ENCODE measurements at regions not wholly inside any gene's neighbourhood (a gene's known extent, or its start where the extent isn't known, plus 50 kb on each side); places are given as distances from the start of the nearest gene placed in this dataset.
A peak's percentile ranks its signal among the peaks of the same experiment; 100 is the strongest.

GRCh38 chr18:51442012-51442411, 244.5 kb upstream of the MEX3C start:
- TF ChIP-seq CTCF (IDR thresholded peaks at IDR 0.05; ENCODE audit: low read depth, low read length), result no peak
- no peak for DNase-seq (ENCODE audit: low read depth in 1 of 2, low spot score in 1 of 2)

GRCh38 chr18:51446571-51447210, 249.2 kb upstream of the MEX3C start:
- Histone ChIP-seq H3K27ac (no peak overlapping the region), H3K4me1 (ENCODE audit: low read depth) (peaks cover 11% of the 10 kb centered on the region), H3K27me3 (no peaks in the 10 kb centered on the region), H3K9me3 (ENCODE audit: low read depth) (no peaks in the 10 kb centered on the region), H3K4me3 (no peak overlapping the region), H3K36me3 (no peaks in the 10 kb centered on the region)
- no peak for DNase-seq (ENCODE audit: low read depth in 1 of 2, low spot score in 1 of 2)
- TF ChIP-seq CTCF (IDR thresholded peaks at IDR 0.05; ENCODE audit: low read depth, low read length), result no peak

More at GRCh38 chr18:51442012-51442411, 244.5 kb upstream of the MEX3C start:
- Histone ChIP-seq H3K36me3 (no peaks in the 10 kb centered on the region), H3K4me3 (no peak overlapping the region), H3K4me1 (ENCODE audit: low read depth) (peaks cover 2% of the 10 kb centered on the region), H3K27ac (no peak overlapping the region), H3K9me3 (ENCODE audit: low read depth) (no peaks in the 10 kb centered on the region), H3K27me3 (no peaks in the 10 kb centered on the region)

- Histone ChIP-seq H3K36me3 (no peaks in the 10 kb centered on the region), H3K4me1 (ENCODE audit: low read depth) (peaks cover 11% of the 10 kb centered on the region), H3K9me3 (ENCODE audit: low read depth) (no peaks in the 10 kb centered on the region), H3K27ac (no peak overlapping the region), H3K4me3 (no peak overlapping the region), H3K27me3 (no peaks in the 10 kb centered on the region)
- TF ChIP-seq CTCF (IDR thresholded peaks at IDR 0.05; ENCODE audit: low read depth, low read length), result no peak
- DNase-seq (ENCODE audit: low read depth in 1 of 2, low spot score in 1 of 2), result peak; percentile 35 to 37
Measured at GRCh38 chr18:51447351-51448342, 250.2 kb upstream of the MEX3C start.

- no peak overlapping the region for H3K4me3 ChIP-seq
- TF ChIP-seq CTCF (IDR thresholded peaks at IDR 0.05; ENCODE audit: low read depth, low read length), result no peak
- no peaks in the 10 kb centered on the region for H3K27me3 ChIP-seq
- no peaks in the 10 kb centered on the region for H3K36me3 ChIP-seq
- H3K4me1 ChIP-seq (ENCODE audit: low read depth), result peaks cover 11% of the 10 kb centered on the region
- no peak overlapping the region for H3K27ac ChIP-seq
- peak in 1 of 2 donors; percentile 55 for DNase-seq (ENCODE audit: low read depth in 1 of 2, low spot score in 1 of 2)
- no peaks in the 10 kb centered on the region for H3K9me3 ChIP-seq (ENCODE audit: low read depth)
Measured at GRCh38 chr18:51448949-51449348, 251.5 kb upstream of the MEX3C start.

- Histone ChIP-seq H3K4me1 (ENCODE audit: low read depth) (no peaks in the 10 kb centered on the region), H3K36me3 (no peaks in the 10 kb centered on the region), H3K27me3 (no peaks in the 10 kb centered on the region), H3K9me3 (ENCODE audit: low read depth) (no peaks in the 10 kb centered on the region), H3K4me3 (no peak overlapping the region), H3K27ac (no peak overlapping the region)
- TF ChIP-seq CTCF (IDR thresholded peaks at IDR 0.05; ENCODE audit: low read depth, low read length), result no peak
- DNase-seq (ENCODE audit: low read depth in 1 of 2, low spot score in 1 of 2), result no peak
Measured at GRCh38 chr18:51453594-51453993, 256.1 kb upstream of the MEX3C start.
